Fibroblast of lung (primary cell): ENCODE measurements at regions not wholly inside any gene's neighbourhood (a gene's known extent, or its start where the extent isn't known, plus 50 kb on each side); places are given as distances from the start of the nearest gene placed in this dataset.

Experiments
- CTCF ChIP-seq, 2 donors: IDR thresholded peaks in 1 of 2; conservative IDR thresholded peaks in 1 of 2; 1 replicate in 1 of 2; 2 replicates in 1 of 2; pipeline ENCODE4 v1.5.1; 2011 to 2012; ENCODE audit warnings: low read length in 2 of 2, control low read depth in 1 of 2, inconsistent platforms in 1 of 2, low read depth in 1 of 2, mild to moderate bottlenecking in 1 of 2
- EZH2 ChIP-seq: IDR thresholded peaks from 2 replicates; pipeline ENCODE4 v1.5.1; 2012; ENCODE audit warnings: low read length, control low read depth, mild to moderate bottlenecking; ENCODE audit errors: missing control alignments

- no peak for TF ChIP-seq CTCF (conservative IDR thresholded peaks at IDR 0.05 in 1 of 2, IDR thresholded peaks at IDR 0.05 in 1 of 2; ENCODE audit: low read depth in 1 of 2, low read length in 2 of 2)
- no peak for TF ChIP-seq EZH2
Measured at GRCh38 chr3:19016851-19017250, 131.5 kb upstream of the KCNH8 start.
